ENCODE measurements at regions not wholly inside any gene's neighbourhood (a gene's known extent, or its start where the extent isn't known, plus 50 kb on each side); places are given as distances from the start of the nearest gene placed in this dataset.
"Not testable (repeated sequence)": the region's sequence is repeated elsewhere in the genome, so short reads cannot be mapped to it uniquely, and the experiment has no call there.

DNA sequence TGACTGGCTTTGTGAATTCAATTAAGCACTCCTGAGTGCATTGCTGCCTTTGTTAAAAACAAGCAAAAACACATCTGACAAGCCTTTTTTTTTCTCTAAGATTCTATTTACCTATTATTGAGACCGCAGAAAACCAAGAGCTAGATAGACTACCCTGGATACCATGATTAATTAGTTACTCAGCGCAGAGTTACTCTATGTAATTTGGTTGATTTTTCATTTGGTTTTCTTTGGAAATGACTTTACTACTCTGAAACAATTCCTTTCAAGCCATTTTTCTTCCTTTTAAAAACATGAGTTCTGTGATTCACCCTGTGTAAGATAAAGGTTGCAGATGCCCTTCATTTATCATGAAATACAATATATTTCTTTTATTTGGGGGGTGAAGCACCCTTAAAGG lies 421.6 kb upstream of the PIK3R1 start:
- DNase-seq = no peak
- intact Hi-C loops (cut with DNase I) = no loop called here

DNA sequence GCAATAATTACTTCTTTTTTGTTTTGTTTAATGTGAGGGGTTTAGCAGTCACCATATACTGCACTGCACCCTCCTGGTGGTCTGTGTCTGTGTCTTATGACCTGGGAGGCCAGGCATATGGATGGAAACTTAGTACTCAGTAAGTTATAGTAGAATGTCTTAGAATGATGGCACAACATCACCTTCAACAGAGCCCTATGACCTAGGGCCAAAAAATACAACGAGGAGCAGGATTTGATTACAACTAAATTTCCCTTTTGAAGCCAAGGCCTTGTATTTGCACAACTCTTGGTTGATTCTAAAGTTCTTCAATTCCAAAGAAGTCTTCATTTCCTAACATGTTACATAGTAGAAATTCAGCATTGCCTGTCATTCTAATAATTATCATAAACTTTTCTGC lies 422.1 kb upstream of the PIK3R1 start:
- no peak for DNase-seq
- intact Hi-C loops (cut with DNase I) = no loop called here

DNA sequence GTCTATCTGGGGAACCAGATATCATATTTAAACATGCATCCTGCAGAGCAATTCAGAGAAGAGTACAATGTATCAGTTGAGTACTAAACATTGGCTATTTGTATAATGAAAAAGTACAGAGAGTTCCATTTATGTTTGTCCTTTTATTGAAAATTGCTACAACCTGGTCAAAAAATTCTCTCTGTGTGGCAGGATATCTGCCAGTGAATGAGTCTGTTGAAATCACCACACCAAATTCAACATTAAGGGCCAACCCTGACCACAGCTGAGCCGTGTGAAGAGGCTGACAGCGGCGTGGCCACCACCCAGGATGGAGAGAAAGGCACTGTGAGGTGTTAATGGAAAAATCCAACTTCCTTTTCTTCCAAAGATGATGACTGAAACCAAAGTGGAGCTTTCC lies 422.7 kb upstream of the PIK3R1 start:
- DNase-seq = no peak
- intact Hi-C loops (cut with DNase I) = no loop called here

DNA sequence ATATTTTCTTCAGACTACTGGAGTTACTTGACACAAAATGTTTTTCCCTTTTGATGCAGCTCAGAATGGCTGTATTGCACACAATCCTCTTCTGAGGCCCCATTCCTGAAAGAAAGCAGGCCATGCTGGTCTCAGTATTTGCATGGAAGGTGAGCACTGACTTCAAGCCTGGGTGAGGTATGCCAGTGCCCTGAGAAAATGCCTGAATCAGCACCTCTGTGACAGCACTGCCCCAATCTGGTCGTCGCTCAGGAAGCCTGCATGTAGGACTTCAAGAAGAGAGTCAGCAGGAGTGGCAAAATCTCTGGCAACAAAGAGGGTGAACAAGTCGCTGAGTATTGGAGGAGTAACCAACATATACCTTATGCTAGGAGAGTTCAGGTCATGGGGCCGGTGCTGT lies 425.2 kb upstream of the PIK3R1 start:
- intact Hi-C loops (cut with DNase I) = no loop called here
- DNase-seq = no peak

DNA sequence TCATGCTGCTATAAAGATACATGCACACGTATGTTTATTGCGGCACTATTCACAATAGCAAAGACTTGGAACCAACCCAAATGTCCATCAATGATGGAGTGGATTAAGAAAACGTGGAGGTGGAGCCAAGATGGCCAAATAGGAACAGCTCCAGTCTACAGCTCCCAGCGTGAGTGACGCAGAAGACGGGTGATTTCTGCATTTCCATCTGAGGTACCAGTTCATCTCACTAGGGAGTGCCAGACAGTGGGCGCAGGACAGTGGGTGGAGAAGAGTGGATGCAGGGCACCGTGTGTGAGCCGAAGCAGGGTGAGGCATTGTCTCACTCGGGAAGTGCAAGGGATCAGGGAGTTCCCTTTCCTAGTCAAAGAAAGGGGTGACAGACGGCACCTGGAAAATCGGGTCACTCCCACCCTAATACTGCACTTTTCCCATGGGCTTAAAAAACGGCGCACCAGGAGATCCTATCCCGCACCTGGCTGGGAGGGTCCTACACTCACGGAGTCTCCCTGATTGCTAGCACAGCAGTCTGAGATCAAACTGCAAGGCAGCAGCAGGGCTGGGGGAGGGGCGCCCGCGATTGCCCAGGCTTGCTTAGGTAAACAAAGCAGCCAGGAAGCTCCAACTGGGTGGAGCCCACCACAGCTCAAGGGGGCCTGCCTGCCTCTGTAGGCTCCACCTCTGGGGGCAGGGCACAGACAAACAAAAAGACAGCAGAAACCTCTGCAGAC lies 435.5 kb upstream of the PIK3R1 start:
- intact Hi-C loops (cut with DNase I) = not testable (repeated sequence)
- DNase-seq = peak in 2 of 10 donors; percentile 55 to 67

DNA sequence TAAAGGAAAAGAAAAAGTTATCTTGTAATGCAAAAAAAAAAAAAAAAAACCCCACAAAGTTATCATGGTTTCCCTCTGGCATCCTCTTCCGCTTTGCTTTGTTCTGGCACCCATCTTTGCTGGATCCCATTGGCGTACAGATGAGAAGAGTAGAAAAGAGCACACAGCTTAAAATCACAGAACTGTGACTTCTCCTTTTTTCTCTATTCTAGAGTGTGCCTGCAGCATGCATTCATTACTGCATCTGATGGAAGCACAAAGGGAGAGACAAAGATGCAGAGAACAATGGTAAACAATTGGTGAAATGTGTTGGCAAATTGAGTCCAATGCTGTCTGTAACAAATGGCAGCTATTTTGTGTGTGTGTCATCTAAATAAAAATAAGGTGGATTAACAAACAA lies 440.8 kb upstream of the PIK3R1 start:
- intact Hi-C loops (cut with DNase I) = loop anchor here (1.0 kb wide), 1 partner anchor 42 kb away; no protein-coding TSS in a partner anchor
- no peak for DNase-seq

DNA sequence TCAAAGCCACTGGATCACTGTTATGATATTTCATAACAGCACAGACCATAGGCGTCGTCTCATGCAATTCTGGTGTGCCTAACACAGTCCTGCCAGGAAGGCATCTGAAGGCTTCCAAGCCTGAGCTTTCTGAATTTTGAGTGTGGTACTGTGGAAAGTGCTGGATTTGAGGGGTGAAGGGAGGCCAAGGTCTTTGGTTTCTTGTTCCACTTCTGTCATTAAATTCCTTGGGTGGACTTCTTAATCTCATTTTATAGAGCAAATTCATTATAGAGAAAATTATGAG lies 441.3 kb upstream of the PIK3R1 start:
- intact Hi-C loops (cut with DNase I) = loop anchor here (1.0 kb wide), 1 partner anchor 42 kb away; no protein-coding TSS in a partner anchor
- no peak for DNase-seq

DNA sequence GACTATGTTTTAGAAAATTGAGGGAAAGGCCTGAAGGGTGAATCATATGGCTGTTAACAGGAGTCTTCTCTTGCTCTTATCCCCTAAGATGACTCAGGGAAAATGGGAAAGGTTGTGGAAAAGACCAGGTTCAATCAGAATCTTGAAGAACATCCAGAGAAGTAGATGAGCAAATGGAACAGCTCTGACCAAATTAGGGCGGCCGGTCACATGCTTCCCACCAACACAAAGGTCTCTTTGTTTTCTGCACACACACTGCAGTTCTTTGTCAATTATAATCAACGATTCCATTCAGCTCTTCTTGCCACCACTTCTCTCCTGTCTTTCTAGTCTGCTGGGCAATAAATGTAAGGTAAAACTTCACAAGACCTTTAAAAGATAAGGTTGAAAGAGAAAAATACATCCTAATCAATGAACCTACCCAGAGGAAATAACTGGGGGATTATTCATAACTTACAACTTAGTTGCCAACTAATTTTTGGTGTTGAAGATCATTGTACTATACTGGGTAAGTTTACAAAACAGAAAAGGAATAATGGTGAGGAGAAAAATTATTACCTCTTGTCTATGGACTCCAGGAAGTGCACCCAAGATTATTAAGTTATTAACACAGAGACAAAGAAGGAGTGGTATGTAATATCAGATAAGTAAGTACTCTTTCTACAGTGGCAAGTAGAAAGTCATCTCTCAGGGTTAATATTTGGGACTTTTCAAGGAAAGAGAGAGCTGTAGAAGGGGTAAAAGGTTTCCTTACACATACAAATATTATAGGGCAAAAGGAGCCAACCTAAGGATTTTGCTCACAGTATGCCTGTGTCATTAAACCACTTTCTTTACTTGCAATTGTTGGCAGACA lies 441.9 kb upstream of the PIK3R1 start:
- intact Hi-C loops (cut with DNase I) = loop anchor here (1.0 kb wide), 1 partner anchor 41 kb away; no protein-coding TSS in a partner anchor
- DNase-seq = peak; percentile 49 to 95 (median 72)

DNA sequence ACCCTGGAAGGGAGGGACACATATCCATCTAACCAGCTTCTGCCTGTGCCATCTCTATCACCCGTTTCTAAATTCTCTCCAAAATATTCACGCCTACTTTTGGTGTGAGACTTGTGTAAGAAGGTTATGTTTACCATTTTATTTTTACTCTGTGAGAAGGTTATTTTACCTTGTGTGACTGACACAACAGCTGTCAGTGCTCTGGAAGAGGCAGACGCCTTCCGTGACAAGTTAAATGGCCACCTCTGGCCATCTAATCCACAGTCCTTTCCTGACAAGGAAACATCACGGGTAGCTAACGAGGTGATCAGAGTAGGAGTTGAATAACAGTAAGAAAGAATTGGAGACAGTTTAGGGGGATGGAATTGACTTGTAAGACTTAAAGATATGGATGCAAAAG lies 443.8 kb upstream of the PIK3R1 start:
- intact Hi-C loops (cut with DNase I) = no loop called here
- no peak for DNase-seq

DNA sequence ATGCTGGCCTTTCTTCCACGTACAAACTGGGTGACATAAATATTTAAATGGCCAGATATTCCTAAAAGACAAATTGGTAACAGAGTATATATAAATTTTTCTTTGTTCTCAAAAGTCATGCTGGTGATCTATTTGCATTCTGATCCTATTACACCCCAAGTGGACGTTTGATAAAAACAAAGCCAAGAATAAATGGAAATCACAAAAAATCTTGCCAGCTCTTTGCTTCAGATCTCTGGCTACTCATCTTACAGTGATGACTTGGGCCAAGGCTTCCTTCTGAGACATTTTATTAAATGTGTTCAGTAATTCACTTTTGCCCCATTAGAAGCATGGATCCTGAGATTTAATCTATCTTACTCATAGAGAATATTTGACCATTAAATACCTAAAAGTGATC lies 444.3 kb upstream of the PIK3R1 start:
- intact Hi-C loops (cut with DNase I) = no loop called here
- no peak for DNase-seq

DNA sequence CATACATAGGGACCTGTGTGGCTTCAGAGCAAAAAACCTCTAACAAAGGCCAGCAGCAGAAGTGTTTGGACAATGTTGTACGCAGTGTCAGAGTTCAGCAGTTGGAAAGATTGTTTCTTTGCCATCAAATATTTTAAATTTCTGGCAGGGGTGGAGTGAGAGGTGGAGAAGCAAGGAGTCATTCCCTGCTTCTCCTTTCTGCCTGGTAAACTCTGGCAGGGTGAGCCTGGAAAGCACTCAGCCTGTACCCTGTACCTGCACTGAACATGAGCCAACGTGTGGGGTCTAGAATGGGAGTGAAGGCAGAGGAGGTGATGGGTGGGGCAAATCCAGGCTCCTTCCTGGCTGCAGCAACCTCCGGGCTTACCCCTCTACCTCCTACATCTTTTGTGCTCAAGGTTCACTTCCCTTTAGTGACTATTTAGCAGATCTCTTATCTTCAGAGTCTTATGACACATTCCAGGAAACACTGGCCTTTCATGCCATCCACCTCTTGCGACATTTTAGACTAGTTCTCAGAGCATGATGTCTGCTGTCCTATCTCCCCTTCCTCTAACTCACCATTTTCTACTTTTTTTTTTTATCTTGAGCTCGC lies 445.0 kb upstream of the PIK3R1 start:
- intact Hi-C loops (cut with DNase I) = no loop called here
- no peak for DNase-seq

DNA sequence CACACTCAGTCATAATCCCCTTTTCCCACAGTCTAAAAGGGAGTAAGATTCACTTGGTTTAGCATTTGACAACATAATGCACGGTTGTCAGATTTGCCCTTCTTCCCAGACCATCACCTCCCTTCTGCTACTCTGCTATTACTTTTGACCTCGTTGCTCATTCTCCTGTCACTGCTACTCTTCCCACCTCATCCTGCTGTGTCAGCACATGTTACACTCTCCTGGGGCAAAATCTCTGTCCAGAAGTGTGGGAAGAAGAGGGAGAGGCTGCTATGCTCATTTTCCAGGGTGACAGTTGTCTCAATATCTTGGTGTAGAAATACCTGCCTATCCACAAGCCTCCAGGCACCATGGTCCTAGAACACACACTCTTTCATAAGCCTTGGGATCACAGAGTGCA lies 449.9 kb upstream of the PIK3R1 start:
- intact Hi-C loops (cut with DNase I) = no loop called here
- no peak for DNase-seq

DNA sequence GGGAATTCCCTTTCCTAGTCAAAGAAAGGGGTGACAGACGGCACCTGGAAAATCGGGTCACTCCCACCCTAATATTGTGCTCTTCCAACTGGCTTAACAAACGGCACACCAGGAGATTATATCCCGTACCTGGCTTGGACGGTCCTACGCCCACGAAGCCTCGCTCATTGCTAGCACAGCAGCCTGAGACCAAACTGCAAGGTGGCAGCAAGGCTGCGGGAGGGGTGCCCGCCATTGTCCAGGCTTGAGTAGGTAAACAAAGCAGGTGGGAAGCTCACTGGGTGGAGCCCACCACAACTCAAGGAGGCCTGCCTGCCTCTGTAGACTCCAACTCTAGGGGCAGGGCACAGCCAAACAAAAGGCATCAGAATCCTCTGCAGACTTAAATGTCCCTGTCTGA lies 457.8 kb upstream of the PIK3R1 start:
- DNase-seq; intact Hi-C loops (cut with DNase I): not testable (repeated sequence)

DNA sequence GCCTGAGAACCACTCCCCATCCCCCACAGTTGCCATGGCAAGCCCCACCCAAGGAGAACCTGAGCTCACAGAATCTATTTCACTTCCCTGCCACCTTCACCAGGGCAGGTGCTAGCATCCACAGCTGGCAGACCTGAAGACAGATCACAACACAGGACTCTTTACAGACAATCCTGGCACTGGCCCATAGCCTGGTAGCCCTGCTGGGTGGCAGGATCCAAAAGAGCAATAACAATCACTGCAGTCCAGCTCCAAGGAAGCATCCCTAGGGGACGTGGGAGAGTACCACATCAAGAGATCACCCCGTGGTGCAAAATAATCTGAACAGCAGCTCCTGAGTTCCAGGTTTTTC lies 463.2 kb upstream of the PIK3R1 start:
- intact Hi-C loops (cut with DNase I) = no loop called here
- no peak for DNase-seq

DNA sequence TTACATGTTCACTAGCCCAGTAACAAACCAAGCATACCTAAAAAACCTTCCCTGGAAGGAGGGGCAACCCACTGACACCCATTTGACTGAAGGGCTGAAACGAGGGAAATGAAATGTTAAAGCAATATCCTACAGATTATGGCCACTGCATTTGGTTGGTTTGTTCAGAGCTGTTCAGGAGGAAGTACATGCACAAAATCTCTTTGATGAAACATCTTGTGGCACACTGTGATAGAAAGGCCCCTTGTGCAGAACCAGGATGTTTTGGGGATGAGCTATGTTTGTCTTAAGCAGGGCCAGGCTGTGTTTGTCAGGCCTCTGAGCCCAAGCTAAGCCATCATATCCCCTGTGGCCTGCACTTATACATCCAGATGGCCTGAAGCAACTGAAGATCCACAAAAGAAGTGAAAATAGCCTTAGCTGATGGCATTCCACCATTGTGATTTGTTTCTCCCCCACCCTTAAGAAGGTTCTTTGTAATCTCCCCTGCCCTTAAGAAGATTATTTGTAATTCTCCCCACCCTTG lies 467.3 kb upstream of the PIK3R1 start:
- no peak for DNase-seq
- intact Hi-C loops (cut with DNase I) = no loop called here

DNA sequence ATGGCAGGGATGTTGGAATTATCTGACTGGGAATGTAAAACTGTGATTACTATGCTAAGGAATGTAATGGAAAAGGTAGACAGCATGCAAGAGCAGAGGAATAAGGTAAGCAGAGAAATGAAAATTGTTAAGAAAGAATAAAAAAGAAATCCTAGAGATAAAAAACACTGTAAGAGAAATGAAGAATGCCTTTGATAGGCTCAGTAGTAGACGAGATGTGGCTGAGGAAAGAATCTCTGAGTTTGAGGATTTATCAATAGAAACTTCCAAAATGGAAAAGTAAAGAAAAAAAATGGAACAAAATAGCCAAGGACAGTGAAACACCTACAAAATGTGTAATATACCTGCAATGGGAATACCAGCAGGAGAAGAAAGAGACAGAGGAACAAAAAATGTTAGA lies 468.5 kb upstream of the PIK3R1 start:
- DNase-seq = no peak
- intact Hi-C loops (cut with DNase I) = no loop called here

DNA sequence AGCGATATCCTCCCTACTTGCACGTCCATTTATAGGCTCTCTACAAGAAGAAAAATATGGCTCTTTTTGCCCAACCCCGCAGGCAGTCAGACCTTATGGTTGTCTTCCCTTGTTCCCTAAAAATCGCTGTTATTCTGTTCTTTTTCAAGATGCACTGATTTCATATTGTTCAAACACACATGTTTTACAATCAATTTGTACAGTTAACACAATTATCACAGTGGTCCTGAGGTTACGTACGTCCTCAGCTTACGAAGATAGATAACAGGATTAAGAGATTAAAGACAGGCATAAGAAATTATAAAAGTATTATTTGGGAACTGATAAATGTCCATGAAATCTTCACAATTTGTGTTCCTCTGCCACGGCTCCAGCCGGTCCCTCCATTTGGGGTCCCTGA lies 468.9 kb upstream of the PIK3R1 start:
- DNase-seq; intact Hi-C loops (cut with DNase I): not testable (repeated sequence)

DNA sequence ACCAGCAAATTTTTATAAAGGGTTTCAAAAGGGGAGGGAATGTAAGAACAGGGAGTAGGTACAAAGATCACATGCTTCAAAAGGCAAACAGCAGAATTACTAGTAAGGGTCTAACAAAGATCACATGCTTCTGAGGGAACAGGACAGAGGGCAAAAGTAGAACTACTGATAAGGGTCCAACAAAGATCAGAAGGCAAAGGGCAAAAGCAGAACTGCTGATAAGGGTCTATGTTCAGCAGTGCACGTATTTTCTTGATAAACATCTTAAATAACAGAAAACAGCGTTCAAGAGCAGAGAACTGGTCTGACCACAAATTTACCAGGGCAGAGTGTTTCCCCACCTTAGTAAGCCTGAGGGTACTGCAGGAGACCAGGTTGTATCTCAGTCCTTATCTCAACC lies 469.5 kb upstream of the PIK3R1 start:
- intact Hi-C loops (cut with DNase I) = no loop called here
- DNase-seq = no peak

DNA sequence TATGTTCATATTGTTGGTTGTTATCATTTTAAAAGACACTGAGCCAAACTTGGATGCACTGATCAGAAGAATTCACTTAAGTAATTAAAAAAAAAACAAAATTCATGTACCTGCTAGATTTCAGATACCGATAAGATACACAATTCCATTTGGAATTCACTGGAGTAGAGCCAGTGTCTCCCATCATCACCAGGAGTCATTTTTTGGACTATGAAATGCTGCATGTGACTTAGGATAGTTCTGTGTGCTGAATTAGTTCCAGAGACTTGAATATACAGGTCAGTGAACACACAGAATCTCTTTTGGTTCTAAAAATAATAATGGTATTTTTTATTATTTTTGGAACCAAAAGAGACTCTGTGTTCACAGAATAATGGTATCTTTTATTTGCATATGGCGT lies 482.6 kb upstream of the PIK3R1 start:
- intact Hi-C loops (cut with DNase I) = loop anchor here (1.0 kb wide), 1 partner anchor 41 kb away; no protein-coding TSS in a partner anchor
- no peak for DNase-seq

DNA sequence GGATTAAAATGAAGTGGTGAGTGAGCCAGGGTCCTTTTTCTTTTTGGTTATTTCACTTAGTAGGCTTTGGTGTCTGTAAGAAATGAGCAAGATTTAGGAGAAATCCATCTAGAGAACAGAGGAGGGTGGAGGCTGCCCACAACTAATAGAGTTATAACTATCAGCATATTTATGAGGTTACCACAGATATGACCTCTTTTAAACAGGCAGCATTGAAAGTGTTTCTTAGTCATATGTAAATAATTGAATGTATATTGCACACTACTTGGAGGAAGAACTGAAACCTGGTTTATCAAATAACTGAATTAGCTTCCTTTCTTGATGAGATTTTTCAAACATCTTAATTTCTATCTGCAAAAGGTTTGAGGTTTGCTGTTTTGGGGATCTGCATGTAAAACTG lies 483.1 kb upstream of the PIK3R1 start:
- no peak for DNase-seq
- intact Hi-C loops (cut with DNase I) = loop anchor here (1.0 kb wide), 1 partner anchor 42 kb away; no protein-coding TSS in a partner anchor

DNA sequence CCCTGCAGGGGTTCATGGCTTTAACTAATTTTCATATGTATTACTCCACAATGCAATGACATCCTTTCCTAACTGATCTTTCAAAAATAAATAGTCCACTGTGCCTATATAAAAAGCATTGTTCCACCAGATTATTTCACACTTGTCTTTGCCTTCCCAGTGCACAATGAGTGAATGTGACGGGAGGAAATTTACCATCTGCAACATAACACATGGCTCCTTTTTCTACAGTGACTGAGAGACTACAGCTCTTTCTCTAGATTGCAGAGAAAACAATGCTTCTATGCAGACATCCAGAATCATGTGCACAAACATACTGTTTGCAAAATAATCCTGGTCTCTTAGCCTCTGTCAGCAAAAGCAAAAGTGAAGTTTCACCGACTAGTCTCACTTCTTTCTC lies 483.7 kb upstream of the PIK3R1 start:
- no peak for DNase-seq
- intact Hi-C loops (cut with DNase I) = loop anchor here (1.0 kb wide), 1 partner anchor 42 kb away; no protein-coding TSS in a partner anchor

All from posterior cingulate gyrus (tissue), 11 donors.